ENCODE measurements at regions not wholly inside any gene's neighbourhood (a gene's known extent, or its start where the extent isn't known, plus 50 kb on each side); places are given as distances from the start of the nearest gene placed in this dataset.
"Not testable (repeated sequence)": the region's sequence is repeated elsewhere in the genome, so short reads cannot be mapped to it uniquely, and the experiment has no call there.

- no peak for DNase-seq (ENCODE audit: low read depth in 3 of 3)
These were observed 464.9 kb downstream of the RPS29 start for GRCh38 chr14:49121246-49121645.

- no peak for DNase-seq (ENCODE audit: low read depth in 3 of 3)
These were observed 471.9 kb downstream of the RPS29 start for GRCh38 chr14:49114161-49114893.

- DNase-seq (ENCODE audit: low read depth in 3 of 3) = no peak
These were observed 479.2 kb downstream of the RPS29 start for GRCh38 chr14:49106741-49107667.

- DNase-seq (ENCODE audit: low read depth in 3 of 3) = no peak
These were observed 480.2 kb downstream of the RPS29 start for GRCh38 chr14:49105956-49106355.

GRCh38 chr14:49105512-49105911 lies 480.7 kb downstream of the RPS29 start:
- DNase-seq (ENCODE audit: low read depth in 3 of 3) = no peak

GRCh38 chr14:49092345-49092744 lies 493.8 kb downstream of the RPS29 start:
- no peak for DNase-seq (ENCODE audit: low read depth in 3 of 3)

- DNase-seq (ENCODE audit: low read depth in 3 of 3) = no peak
These were observed 497.1 kb downstream of the RPS29 start for GRCh38 chr14:49089107-49089506.

GRCh38 chr14:49073292-49073691 lies 512.9 kb downstream of the RPS29 start:
- not testable (repeated sequence) for DNase-seq (ENCODE audit: low read depth in 3 of 3)

GRCh38 chr14:49058511-49058910 lies 527.7 kb downstream of the RPS29 start:
- DNase-seq (ENCODE audit: low read depth in 3 of 3) = no peak

GRCh38 chr14:49057838-49058510 lies 528.2 kb downstream of the RPS29 start:
- no peak for DNase-seq (ENCODE audit: low read depth in 3 of 3)

- no peak for DNase-seq (ENCODE audit: low read depth in 3 of 3)
These were observed 530.2 kb downstream of the RPS29 start for GRCh38 chr14:49056021-49056420.

GRCh38 chr14:49052521-49052920 lies 533.7 kb downstream of the RPS29 start:
- no peak for DNase-seq (ENCODE audit: low read depth in 3 of 3)

- no peak for DNase-seq (ENCODE audit: low read depth in 3 of 3)
These were observed 534.7 kb downstream of the RPS29 start for GRCh38 chr14:49051328-49052060.

- DNase-seq (ENCODE audit: low read depth in 3 of 3) = no peak
These were observed 535.4 kb downstream of the RPS29 start for GRCh38 chr14:49050822-49051221.

GRCh38 chr14:49049711-49050110 lies 536.5 kb downstream of the RPS29 start:
- DNase-seq (ENCODE audit: low read depth in 3 of 3) = no peak

GRCh38 chr14:49044981-49045380 lies 541.2 kb downstream of the RPS29 start:
- no peak for DNase-seq (ENCODE audit: low read depth in 3 of 3)

- DNase-seq (ENCODE audit: low read depth in 3 of 3) = no peak
These were observed 549.1 kb downstream of the RPS29 start for GRCh38 chr14:49036984-49037516.

GRCh38 chr14:49036266-49036665 lies 549.9 kb downstream of the RPS29 start:
- no peak for DNase-seq (ENCODE audit: low read depth in 3 of 3)

GRCh38 chr14:49033131-49033530 lies 553.0 kb downstream of the RPS29 start:
- DNase-seq (ENCODE audit: low read depth in 3 of 3) = no peak

- not testable (repeated sequence) for DNase-seq (ENCODE audit: low read depth in 3 of 3)
These were observed 554.5 kb downstream of the RPS29 start for GRCh38 chr14:49031710-49032109.

- no peak for DNase-seq (ENCODE audit: low read depth in 3 of 3)
These were observed 566.6 kb downstream of the RPS29 start for GRCh38 chr14:49019467-49020115.
